Neural progenitor cell (in vitro differentiated cells): ENCODE measurements at regions not wholly inside any gene's neighbourhood (a gene's known extent, or its start where the extent isn't known, plus 50 kb on each side); places are given as distances from the start of the nearest gene placed in this dataset.

Experiments used
- DNase-seq: peaks from one replicate; pipeline ENCODE4 v3.0.0-alpha.2; 2016; ENCODE audit warnings: low spot score
- H2AFZ ChIP-seq: fragments of 200-600 bp; sonication (generic); replicated peaks from 2 replicates; pipeline ENCODE4 v1.6.1; 2016; ENCODE audit warnings: antibody characterized with exemption
- H3F3A ChIP-seq: fragments of 200-600 bp; sonication (generic); 2 replicates; pipeline ENCODE4 v1.6.1; 2016; ENCODE audit warnings: antibody characterized with exemption, low read depth
- H3K27ac ChIP-seq: fragments of 200-600 bp; sonication (generic); 2 replicates; pipeline ENCODE4 v1.5.1; 2016; ENCODE audit warnings: mild to moderate bottlenecking
- H3K27me3 ChIP-seq: fragments of 200-600 bp; sonication (generic); 2 replicates; pipeline ENCODE4 v1.6.1; 2016; ENCODE audit warnings: mild to moderate bottlenecking, moderate library complexity
- H3K36me3 ChIP-seq: fragments of 200-600 bp; sonication (generic); 2 replicates; pipeline ENCODE4 v1.5.1; 2016
- H3K4me1 ChIP-seq: fragments of 200-600 bp; sonication (generic); 2 replicates; pipeline ENCODE4 v1.6.1; 2016; ENCODE audit warnings: mixed run types
- H3K4me2 ChIP-seq: fragments of 200-600 bp; sonication (generic); 2 replicates; pipeline ENCODE4 v1.6.1; 2016
- H3K4me3 ChIP-seq: fragments of 200-600 bp; sonication (generic); 2 replicates; pipeline ENCODE4 v1.5.1; 2016
- H3K79me2 ChIP-seq: fragments of 200-600 bp; sonication (generic); 2 replicates; pipeline ENCODE4 v1.6.1; 2016; ENCODE audit warnings: low read depth
- H3K9ac ChIP-seq: fragments of 200-600 bp; sonication (generic); 2 replicates; pipeline ENCODE4 v1.6.1; 2016
- H3K9me3 ChIP-seq: fragments of 200-600 bp; sonication (generic); 2 replicates; pipeline ENCODE4 v1.5.1; 2016; ENCODE audit warnings: low read depth
- H4K20me1 ChIP-seq: fragments of 200-600 bp; sonication (generic); 2 replicates; pipeline ENCODE4 v1.6.1; 2016; ENCODE audit warnings: low read depth
- H3K27ac Mint-ChIP-seq: 3 replicates; pipeline ENCODE4 v1.8.0; 2021; ENCODE audit warnings: mixed read lengths
- H3K27me3 Mint-ChIP-seq: 2 replicates; pipeline ENCODE4 v1.8.0; 2022; ENCODE audit warnings: low read depth, mild to moderate bottlenecking, inconsistent platforms, moderate library complexity, mixed read lengths; ENCODE audit not compliant: insufficient read depth
- H3K36me3 Mint-ChIP-seq: 3 replicates; pipeline ENCODE4 v1.8.0; 2021; ENCODE audit warnings: mixed read lengths
- H3K4me1 Mint-ChIP-seq: 3 replicates; pipeline ENCODE4 v1.8.0; 2021; ENCODE audit warnings: mixed read lengths
- H3K4me3 Mint-ChIP-seq: 3 replicates; pipeline ENCODE4 v1.8.0; 2021; ENCODE audit warnings: mild to moderate bottlenecking, moderate library complexity, mixed read lengths
- H3K9me3 Mint-ChIP-seq: 3 replicates; pipeline ENCODE4 v1.8.0; 2020; ENCODE audit warnings: mixed read lengths
- CTCF ChIP-seq: fragments of 200-600 bp; sonication (generic); IDR thresholded peaks from 2 replicates; pipeline ENCODE4 v1.5.1; 2017; ENCODE audit warnings: antibody characterized with exemption, mild to moderate bottlenecking
- EZH2 ChIP-seq: fragments of 200-600 bp; sonication (generic); IDR thresholded peaks from 2 replicates; pipeline ENCODE4 v1.6.1; 2017; ENCODE audit warnings: antibody characterized with exemption, mild to moderate bottlenecking, moderate library complexity
- EZH2phosphoT487 ChIP-seq: fragments of 200-600 bp; sonication (generic); IDR thresholded peaks from 2 replicates; pipeline ENCODE4 v1.6.1; 2017; ENCODE audit warnings: antibody characterized with exemption

DNA sequence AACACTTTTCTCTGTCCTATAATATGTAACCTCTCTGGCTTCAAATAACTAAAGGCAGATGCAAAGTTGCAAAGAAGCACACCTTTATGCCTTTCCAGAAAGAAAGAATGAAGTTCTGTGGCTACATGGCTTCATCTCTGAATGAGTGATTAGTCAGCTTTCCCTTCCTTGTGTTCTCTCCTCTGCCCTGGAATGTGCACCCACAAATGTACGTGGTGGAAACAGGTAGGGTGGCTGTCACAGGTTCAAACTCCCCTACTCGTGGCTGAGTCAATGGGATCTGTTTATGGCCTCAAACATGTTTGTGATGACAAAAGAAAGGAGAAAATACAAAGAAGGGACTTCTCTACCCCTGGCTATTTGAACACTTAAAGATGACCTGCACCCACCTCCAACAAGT, 55.5 kb upstream of the ACVR2A start:
- peaks cover 11% of the 10 kb centered on the region for H3F3A ChIP-seq
- no peak overlapping the region for H3K9ac ChIP-seq
- H4K20me1 ChIP-seq, result no peaks in the 10 kb centered on the region
- no peak overlapping the region for H3K27ac ChIP-seq
- no peaks in the 10 kb centered on the region for H3K27me3 ChIP-seq
- Mint-ChIP-seq H3K27me3 (peaks cover 3% of the 10 kb centered on the region), H3K9me3 (no peaks in the 10 kb centered on the region), H3K4me1 (peaks cover 7% of the 10 kb centered on the region), H3K4me3 (no peak overlapping the region), H3K27ac (no peak overlapping the region), H3K36me3 (no peaks in the 10 kb centered on the region)
- H3K79me2 ChIP-seq, result no peaks in the 10 kb centered on the region
- H3K4me2 ChIP-seq, result no peak overlapping the region
- H3K9me3 ChIP-seq, result no peaks in the 10 kb centered on the region
- H3K4me1 ChIP-seq, result peaks cover 16% of the 10 kb centered on the region
- TF ChIP-seq EZH2 (no peak), EZH2phosphoT487 (no peak), CTCF (no peak)
- H2AFZ ChIP-seq, result no peak overlapping the region
- no peak overlapping the region for H3K4me3 ChIP-seq
- no peaks in the 10 kb centered on the region for H3K36me3 ChIP-seq
- no peak for DNase-seq

GRCh38 chr2:147782141-147782930, 62.5 kb upstream of the ACVR2A start:
- H3K4me2 ChIP-seq, result no peak overlapping the region
- Mint-ChIP-seq H3K4me1 (no peaks in the 10 kb centered on the region), H3K9me3 (no peaks in the 10 kb centered on the region)

DNA sequence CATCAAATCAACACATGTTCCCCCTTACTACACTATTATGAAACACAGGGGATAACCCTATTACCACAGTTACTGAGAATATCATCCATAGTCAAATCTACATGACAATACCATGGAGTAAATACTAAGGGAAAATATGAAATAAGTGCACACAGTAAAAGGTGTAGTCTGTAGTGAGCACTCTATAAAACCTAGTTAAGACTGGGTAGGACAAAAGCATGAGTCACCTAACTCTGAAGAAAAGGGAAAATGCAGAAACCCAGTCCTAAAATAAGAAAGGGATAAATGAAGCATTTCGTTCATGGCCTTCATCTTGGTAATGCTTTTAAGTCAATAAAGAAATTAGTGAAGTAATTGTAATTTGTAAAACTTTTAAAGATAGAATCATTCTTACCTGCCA, 65.4 kb upstream of the ACVR2A start:
- H3K4me3 ChIP-seq, result no peak overlapping the region
- H3K27ac ChIP-seq, result no peak overlapping the region
- H3K4me1 Mint-ChIP-seq, result no peaks in the 10 kb centered on the region

More at GRCh38 chr2:147782141-147782930, 62.5 kb upstream of the ACVR2A start:
- no peaks in the 10 kb centered on the region for H3K36me3 Mint-ChIP-seq
- Histone ChIP-seq H3K9ac (no peak overlapping the region), H3K27me3 (no peaks in the 10 kb centered on the region), H3K36me3 (no peaks in the 10 kb centered on the region), H3K4me3 (no peak overlapping the region), H4K20me1 (no peaks in the 10 kb centered on the region), H3K9me3 (no peaks in the 10 kb centered on the region), H3K79me2 (no peaks in the 10 kb centered on the region), H3K4me1 (no peaks in the 10 kb centered on the region), H3K27ac (no peak overlapping the region), H3F3A (no peaks in the 10 kb centered on the region), H2AFZ (no peak overlapping the region)
- no peak overlapping the region for H3K4me3 Mint-ChIP-seq
- DNase-seq, result no peak
- peaks cover 2% of the 10 kb centered on the region for H3K27me3 Mint-ChIP-seq
- no peak for TF ChIP-seq EZH2
- no peak for TF ChIP-seq EZH2phosphoT487
- no peak for TF ChIP-seq CTCF
- H3K27ac Mint-ChIP-seq, result no peak overlapping the region

More for the DNA sequence above, 65.4 kb upstream of the ACVR2A start:
- Histone ChIP-seq H3K36me3 (no peaks in the 10 kb centered on the region), H3K27me3 (no peaks in the 10 kb centered on the region), H4K20me1 (no peaks in the 10 kb centered on the region), H3K9me3 (no peaks in the 10 kb centered on the region), H3K9ac (no peak overlapping the region), H2AFZ (no peak overlapping the region), H3K4me1 (peaks cover under 1% of the 10 kb centered on the region), H3F3A (no peaks in the 10 kb centered on the region), H3K79me2 (no peaks in the 10 kb centered on the region), H3K4me2 (no peak overlapping the region)
- no peak for DNase-seq
- Mint-ChIP-seq H3K27ac (no peak overlapping the region), H3K36me3 (no peaks in the 10 kb centered on the region), H3K9me3 (no peaks in the 10 kb centered on the region), H3K4me3 (no peak overlapping the region), H3K27me3 (peaks cover 5% of the 10 kb centered on the region)
- TF ChIP-seq EZH2 (no peak), CTCF (no peak), EZH2phosphoT487 (no peak)
